ENCODE measurements at regions not wholly inside any gene's neighbourhood (a gene's known extent, or its start where the extent isn't known, plus 50 kb on each side); places are given as distances from the start of the nearest gene placed in this dataset.

- Histone ChIP-seq H3K4me1 (ENCODE audit: control insufficient read depth, extremely low read depth, insufficient read depth, low read length) (no peaks in the 10 kb centered on the region), H4K20me1 (ENCODE audit: control insufficient read depth, extremely low read depth, insufficient read depth, low read length) (no peaks in the 10 kb centered on the region), H3K9me3 (ENCODE audit: control insufficient read depth, insufficient read depth, low read depth, low read length) (no peaks in the 10 kb centered on the region), H3K27me3 (ENCODE audit: control insufficient read depth, insufficient read depth, low read length) (no peaks in the 10 kb centered on the region), H3K79me2 (ENCODE audit: control insufficient read depth, insufficient read depth, low read length) (no peaks in the 10 kb centered on the region), H3K4me3 (replicated peaks in 1 of 4; ENCODE audit: control extremely low read depth in 1 of 4, insufficient read depth in 1 of 4, low read depth in 3 of 4, low read length in 4 of 4) (no peak overlapping the region), H3K4me2 (ENCODE audit: extremely low read depth, insufficient read depth, low read length) (no peak overlapping the region), H3K27ac (ENCODE audit: insufficient read depth, low read length) (no peak overlapping the region), H2AFZ (ENCODE audit: low read length) (no peak overlapping the region), H3K9ac (ENCODE audit: insufficient read depth, low read length) (no peak overlapping the region), H3K36me3 (ENCODE audit: control insufficient read depth, insufficient read depth, low read length) (no peaks in the 10 kb centered on the region)
- peak; percentile 73 to 88 for DNase-seq (ENCODE audit: low read depth in 2 of 2)
- TF ChIP-seq CTCF (conservative IDR thresholded peaks at IDR 0.05 in 1 of 2, IDR thresholded peaks at IDR 0.05 in 1 of 2; ENCODE audit: low read depth in 1 of 2, low read length in 2 of 2) (no peak), EZH2 (IDR thresholded peaks at IDR 0.05; ENCODE audit: low read length, missing control alignments) (no peak)
Measured at GRCh38 chr1:219784660-219785381, 143.5 kb downstream of the SLC30A10 start.

- Histone ChIP-seq H3K27ac (ENCODE audit: insufficient read depth, low read length) (no peak overlapping the region), H3K9ac (ENCODE audit: insufficient read depth, low read length) (no peak overlapping the region), H3K27me3 (ENCODE audit: control insufficient read depth, insufficient read depth, low read length) (no peaks in the 10 kb centered on the region), H3K4me1 (ENCODE audit: control insufficient read depth, extremely low read depth, insufficient read depth, low read length) (no peaks in the 10 kb centered on the region), H2AFZ (ENCODE audit: low read length) (no peak overlapping the region), H3K9me3 (ENCODE audit: control insufficient read depth, insufficient read depth, low read depth, low read length) (no peaks in the 10 kb centered on the region), H3K79me2 (ENCODE audit: control insufficient read depth, insufficient read depth, low read length) (no peaks in the 10 kb centered on the region), H3K4me3 (replicated peaks in 1 of 4; ENCODE audit: control extremely low read depth in 1 of 4, insufficient read depth in 1 of 4, low read depth in 3 of 4, low read length in 4 of 4) (no peak overlapping the region), H3K4me2 (ENCODE audit: extremely low read depth, insufficient read depth, low read length) (no peak overlapping the region), H3K36me3 (ENCODE audit: control insufficient read depth, insufficient read depth, low read length) (no peaks in the 10 kb centered on the region), H4K20me1 (ENCODE audit: control insufficient read depth, extremely low read depth, insufficient read depth, low read length) (no peaks in the 10 kb centered on the region)
- TF ChIP-seq EZH2 (IDR thresholded peaks at IDR 0.05; ENCODE audit: low read length, missing control alignments) (no peak), CTCF (conservative IDR thresholded peaks at IDR 0.05 in 1 of 2, IDR thresholded peaks at IDR 0.05 in 1 of 2; ENCODE audit: low read depth in 1 of 2, low read length in 2 of 2) (no peak)
- DNase-seq (ENCODE audit: low read depth in 2 of 2) = peak in 1 of 2 donors; percentile 12
Measured at GRCh38 chr1:219783605-219784235, 144.6 kb downstream of the SLC30A10 start.

- H3K36me3 ChIP-seq (ENCODE audit: control insufficient read depth, insufficient read depth, low read length) = no peaks in the 10 kb centered on the region
- no peak for DNase-seq (ENCODE audit: low read depth in 2 of 2)
- no peaks in the 10 kb centered on the region for H3K9me3 ChIP-seq (ENCODE audit: control insufficient read depth, insufficient read depth, low read depth, low read length)
- no peak overlapping the region for H3K4me2 ChIP-seq (ENCODE audit: extremely low read depth, insufficient read depth, low read length)
- no peak overlapping the region for H3K27ac ChIP-seq (ENCODE audit: insufficient read depth, low read length)
- no peaks in the 10 kb centered on the region for H3K27me3 ChIP-seq (ENCODE audit: control insufficient read depth, insufficient read depth, low read length)
- no peaks in the 10 kb centered on the region for H3K4me1 ChIP-seq (ENCODE audit: control insufficient read depth, extremely low read depth, insufficient read depth, low read length)
- H3K9ac ChIP-seq (ENCODE audit: insufficient read depth, low read length) = no peak overlapping the region
- no peaks in the 10 kb centered on the region for H3K79me2 ChIP-seq (ENCODE audit: control insufficient read depth, insufficient read depth, low read length)
- TF ChIP-seq CTCF (conservative IDR thresholded peaks at IDR 0.05 in 1 of 2, IDR thresholded peaks at IDR 0.05 in 1 of 2; ENCODE audit: low read depth in 1 of 2, low read length in 2 of 2) (no peak), EZH2 (IDR thresholded peaks at IDR 0.05; ENCODE audit: low read length, missing control alignments) (no peak)
- H3K4me3 ChIP-seq (replicated peaks in 1 of 4; ENCODE audit: control extremely low read depth in 1 of 4, insufficient read depth in 1 of 4, low read depth in 3 of 4, low read length in 4 of 4) = no peak overlapping the region
- H2AFZ ChIP-seq (ENCODE audit: low read length) = no peak overlapping the region
- no peaks in the 10 kb centered on the region for H4K20me1 ChIP-seq (ENCODE audit: control insufficient read depth, extremely low read depth, insufficient read depth, low read length)
Measured at GRCh38 chr1:219782929-219783328, 145.4 kb downstream of the SLC30A10 start.
